Astrocyte (in vitro differentiated cells and primary cell): ENCODE measurements at regions not wholly inside any gene's neighbourhood (a gene's known extent, or its start where the extent isn't known, plus 50 kb on each side); places are given as distances from the start of the nearest gene placed in this dataset.

ENCODE experiments used
- DNase-seq: peaks from one replicate; pipeline ENCODE4 v3.0.0-alpha.2; 2010; ENCODE audit warnings: low read depth
- FAIRE-seq: peaks from 2 replicates; lab custom pipeline; 2011; peaks lifted over from hg19 to GRCh38; lab: Jason Lieb, UNC
- H2AFZ ChIP-seq: 2 replicates; pipeline ENCODE4 v1.6.0; 2012; ENCODE audit warnings: low read depth, low read length, inconsistent platforms
- H3K27ac ChIP-seq: 2 replicates; pipeline ENCODE4 v1.5.1; 2011; ENCODE audit warnings: low read depth, low read length, inconsistent platforms
- H3K27me3 ChIP-seq: 2 replicates; pipeline ENCODE4 v1.6.0; 2011; ENCODE audit warnings: low read length, inconsistent platforms; ENCODE audit not compliant: insufficient read depth
- H3K36me3 ChIP-seq: 2 replicates; pipeline ENCODE4 v1.5.1; 2011; ENCODE audit warnings: low read length, inconsistent platforms; ENCODE audit not compliant: insufficient read depth
- H3K4me1 ChIP-seq: 2 replicates; pipeline ENCODE4 v1.5.1; 2011; ENCODE audit warnings: low read length, inconsistent platforms; ENCODE audit not compliant: insufficient read depth
- H3K4me2 ChIP-seq: 2 replicates; pipeline ENCODE4 v1.6.0; 2012; ENCODE audit warnings: low read length, inconsistent platforms
- H3K4me3 ChIP-seq: 2 replicates; pipeline ENCODE4 v1.5.1; 2011; ENCODE audit warnings: low read depth, mild to moderate bottlenecking, low read length, inconsistent platforms; ENCODE audit not compliant: insufficient read depth
- H3K79me2 ChIP-seq: 2 replicates; pipeline ENCODE4 v1.6.0; 2012; ENCODE audit warnings: mild to moderate bottlenecking, low read length, inconsistent platforms; ENCODE audit not compliant: insufficient read depth
- H3K9ac ChIP-seq: 2 replicates; pipeline ENCODE4 v1.6.0; 2012; ENCODE audit warnings: mild to moderate bottlenecking, low read length, inconsistent platforms
- H3K9me3 ChIP-seq: 2 replicates; pipeline ENCODE4 v1.5.1; 2012; ENCODE audit warnings: low read depth, mild to moderate bottlenecking, low read length, inconsistent platforms; ENCODE audit not compliant: insufficient read depth
- H4K20me1 ChIP-seq: 2 replicates; pipeline ENCODE4 v1.6.0; 2012; ENCODE audit warnings: low read length, inconsistent platforms; ENCODE audit not compliant: insufficient read depth
- H3K27ac Mint-ChIP-seq: one replicate; pipeline ENCODE4 v1.8.0; 2021; ENCODE audit warnings: mild to moderate bottlenecking, mixed read lengths; ENCODE audit not compliant: unreplicated experiment
- H3K27me3 Mint-ChIP-seq: one replicate; pipeline ENCODE4 v1.8.0; 2021; ENCODE audit warnings: low read depth, mixed read lengths; ENCODE audit not compliant: unreplicated experiment
- H3K36me3 Mint-ChIP-seq: one replicate; pipeline ENCODE4 v1.8.0; 2021; ENCODE audit warnings: low read depth, mixed read lengths; ENCODE audit not compliant: unreplicated experiment
- H3K4me1 Mint-ChIP-seq: one replicate; pipeline ENCODE4 v1.8.0; 2021; ENCODE audit warnings: low read depth, mixed read lengths; ENCODE audit not compliant: unreplicated experiment
- H3K4me3 Mint-ChIP-seq: one replicate; pipeline ENCODE4 v1.8.0; 2021; ENCODE audit warnings: mild to moderate bottlenecking, moderate library complexity, mixed read lengths; ENCODE audit not compliant: unreplicated experiment
- H3K9me3 Mint-ChIP-seq: one replicate; pipeline ENCODE4 v1.8.0; 2021; ENCODE audit warnings: mild to moderate bottlenecking, mixed read lengths; ENCODE audit not compliant: unreplicated experiment
- CTCF ChIP-seq: IDR thresholded peaks from 2 replicates; pipeline ENCODE4 v1.5.1; 2011; ENCODE audit warnings: low read depth, mild to moderate bottlenecking, inconsistent platforms, low read length, moderate library complexity; ENCODE audit not compliant: insufficient read depth
- EZH2 ChIP-seq: IDR thresholded peaks from 2 replicates; pipeline ENCODE4 v1.6.1; 2012; ENCODE audit warnings: mild to moderate bottlenecking, low read length, inconsistent platforms; ENCODE audit not compliant: insufficient read depth

- H2AFZ ChIP-seq: no peak overlapping the region
- Mint-ChIP-seq H3K4me3 (no peak overlapping the region), H3K36me3 (no peaks in the 10 kb centered on the region), H3K27me3 (no peaks in the 10 kb centered on the region), H3K4me1 (no peaks in the 10 kb centered on the region), H3K27ac (no peak overlapping the region), H3K9me3 (no peaks in the 10 kb centered on the region)
- H3K27ac ChIP-seq: no peak overlapping the region
- FAIRE-seq: no peak
- TF ChIP-seq CTCF (no peak), EZH2 (no peak)
- H3K79me2 ChIP-seq: no peaks in the 10 kb centered on the region
- H3K4me2 ChIP-seq: no peak overlapping the region
- no peak overlapping the region for H3K4me3 ChIP-seq
- no peaks in the 10 kb centered on the region for H3K27me3 ChIP-seq
- DNase-seq: no peak
- no peaks in the 10 kb centered on the region for H3K36me3 ChIP-seq
- no peaks in the 10 kb centered on the region for H3K4me1 ChIP-seq
- no peak overlapping the region for H3K9ac ChIP-seq
- no peaks in the 10 kb centered on the region for H4K20me1 ChIP-seq
- H3K9me3 ChIP-seq: no peaks in the 10 kb centered on the region
Measured at GRCh38 chr13:90630716-90631115, 716.8 kb upstream of the MIR17HG start.

- H4K20me1 ChIP-seq: no peaks in the 10 kb centered on the region
- H3K27ac ChIP-seq: no peak overlapping the region
- H3K36me3 Mint-ChIP-seq: no peaks in the 10 kb centered on the region
- FAIRE-seq: no peak
- H3K9ac ChIP-seq: no peak overlapping the region
- H3K4me1 Mint-ChIP-seq: peaks cover 2% of the 10 kb centered on the region
- no peak overlapping the region for H3K4me2 ChIP-seq
- H3K27me3 Mint-ChIP-seq: no peaks in the 10 kb centered on the region
- no peak overlapping the region for H3K27ac Mint-ChIP-seq
- no peak overlapping the region for H2AFZ ChIP-seq
- no peaks in the 10 kb centered on the region for H3K4me1 ChIP-seq
- no peaks in the 10 kb centered on the region for H3K9me3 Mint-ChIP-seq
- no peaks in the 10 kb centered on the region for H3K27me3 ChIP-seq
- no peaks in the 10 kb centered on the region for H3K9me3 ChIP-seq
- H3K36me3 ChIP-seq: no peaks in the 10 kb centered on the region
- H3K4me3 ChIP-seq: no peak overlapping the region
- no peaks in the 10 kb centered on the region for H3K79me2 ChIP-seq
- DNase-seq: no peak
- TF ChIP-seq EZH2: no peak
- TF ChIP-seq CTCF: no peak
- H3K4me3 Mint-ChIP-seq: no peak overlapping the region
Measured at GRCh38 chr13:90632184-90632583, 715.3 kb upstream of the MIR17HG start.

- Histone ChIP-seq H4K20me1 (no peaks in the 10 kb centered on the region), H3K27me3 (no peaks in the 10 kb centered on the region), H3K9me3 (no peaks in the 10 kb centered on the region), H3K4me1 (no peaks in the 10 kb centered on the region), H3K4me3 (no peak overlapping the region), H3K27ac (no peak overlapping the region), H3K79me2 (no peaks in the 10 kb centered on the region), H3K4me2 (no peak overlapping the region), H3K36me3 (no peaks in the 10 kb centered on the region), H2AFZ (no peak overlapping the region), H3K9ac (no peak overlapping the region)
- FAIRE-seq (no peak), DNase-seq (no peak)
- peaks cover 2% of the 10 kb centered on the region for H3K4me1 Mint-ChIP-seq
- no peak for TF ChIP-seq CTCF
- no peak for TF ChIP-seq EZH2
- H3K4me3 Mint-ChIP-seq: no peak overlapping the region
- no peaks in the 10 kb centered on the region for H3K36me3 Mint-ChIP-seq
- H3K9me3 Mint-ChIP-seq: no peaks in the 10 kb centered on the region
- H3K27me3 Mint-ChIP-seq: no peaks in the 10 kb centered on the region
- no peak overlapping the region for H3K27ac Mint-ChIP-seq
Measured at GRCh38 chr13:90633849-90634248, 713.6 kb upstream of the MIR17HG start.
